Thyroid gland (tissue), 4 donors: ENCODE measurements at regions not wholly inside any gene's neighbourhood (a gene's known extent, or its start where the extent isn't known, plus 50 kb on each side); places are given as distances from the start of the nearest gene placed in this dataset.

Experiments used
- DNase-seq, 2 donors: peaks; one replicate each; pipeline ENCODE4 v3.0.0-alpha.2; 2019
- H3K27ac ChIP-seq, 3 donors: fragments of 200-600 bp; sonication (generic); 1 replicate in 2 of 3; 2 replicates in 1 of 3; pipeline ENCODE4 v1.5.1; 2016 to 2019; ENCODE audit warnings: mild to moderate bottlenecking in 1 of 3, moderate library complexity in 1 of 3
- H3K27me3 ChIP-seq: fragments of 200-600 bp; sonication (generic); one replicate; pipeline ENCODE4 v1.5.1; 2019
- H3K36me3 ChIP-seq, 2 donors: fragments of 200-600 bp; sonication (generic); one replicate each; pipeline ENCODE4 v1.5.1; 2016 to 2019
- H3K4me1 ChIP-seq, 2 donors: fragments of 200-600 bp; sonication (generic); one replicate each; pipeline ENCODE4 v1.5.1; 2017 to 2019
- H3K4me3 ChIP-seq, 3 donors: fragments of 200-600 bp; sonication (generic); replicated peaks in 1 of 3; 1 replicate in 2 of 3; 2 replicates in 1 of 3; pipeline ENCODE4 v1.5.1; 2016; ENCODE audit warnings: mild to moderate bottlenecking in 1 of 3
- H3K9me3 ChIP-seq: fragments of 200-600 bp; sonication (generic); one replicate; pipeline ENCODE4 v1.5.1; 2017
- CTCF ChIP-seq, 6 experiments: fragments of 200-600 bp in 3 of 6; fragments of 450-650 bp in 3 of 6; sonication (generic) in 3 of 6; IDR thresholded peaks; one replicate each; pipeline ENCODE4 v1.5.1; 2016 to 2019; ENCODE audit warnings: antibody characterized with exemption in 6 of 6, mild to moderate bottlenecking in 2 of 6, inconsistent platforms in 1 of 6, moderate library complexity in 1 of 6
- POLR2A ChIP-seq, 2 donors: fragments of 450-650 bp; IDR thresholded peaks; one replicate each; pipeline ENCODE4 v1.6.1; 2017; ENCODE audit warnings: antibody characterized with exemption in 2 of 2, mild to moderate bottlenecking in 2 of 2, moderate library complexity in 1 of 2
- WGBS, 2 donors: methylation state at CpG; one replicate each; pipeline ENCODE4 v1.1.5; 2017; 5-methylcytosine and 5-hydroxymethylcytosine counted together
- intact Hi-C: fragments of 100-400 bp; cut with DNase I; formaldehyde crosslinking; loops from one replicate; pipeline ENCODE4 v1.15.1; 2023

GRCh38 chr13:99862244-99862643 is 109.3 kb downstream of the ZIC5 start:
- TF ChIP-seq CTCF (IDR thresholded peaks at IDR 0.05) (no peak), POLR2A (IDR thresholded peaks at IDR 0.05) (no peak)
- WGBS, 2 donors: 64 to 84% methylated on average over 3 of the region's 3 CpGs

GRCh38 chr13:99861771-99862170 is 109.8 kb downstream of the ZIC5 start:
- no peak for DNase-seq
- TF ChIP-seq CTCF (IDR thresholded peaks at IDR 0.05) (no peak), POLR2A (IDR thresholded peaks at IDR 0.05) (no peak)
- Histone ChIP-seq H3K4me3 (no peak overlapping the region), H3K27ac (peak overlapping the region in 2 of 3 donors; percentile 19 to 54), H3K9me3 (no peaks in the 10 kb centered on the region), H3K36me3 (no peaks in the 10 kb centered on the region), H3K27me3 (no peaks in the 10 kb centered on the region), H3K4me1 (peaks cover 19 to 30% of the 10 kb centered on the region in 2 donors)
- intact Hi-C loops: no loop called here
- 67 to 76% methylated on average over 2 of the region's 2 CpGs for WGBS, 2 donors

More at GRCh38 chr13:99862244-99862643, 109.3 kb downstream of the ZIC5 start:
- Histone ChIP-seq H3K4me3 (no peak overlapping the region), H3K4me1 (peaks cover 19 to 26% of the 10 kb centered on the region in 2 donors), H3K36me3 (no peaks in the 10 kb centered on the region), H3K27me3 (no peaks in the 10 kb centered on the region), H3K9me3 (no peaks in the 10 kb centered on the region), H3K27ac (peak overlapping the region; percentile 46 to 67 (median 54))
- DNase-seq: peak; percentile 21 to 38
- intact Hi-C loops: no loop called here

GRCh38 chr13:99860745-99861144 is 110.8 kb downstream of the ZIC5 start:
- no peak for DNase-seq
- Histone ChIP-seq H3K9me3 (no peaks in the 10 kb centered on the region), H3K27ac (no peak overlapping the region), H3K4me3 (no peak overlapping the region), H3K4me1 (peaks cover 26 to 38% of the 10 kb centered on the region in 2 donors), H3K27me3 (no peaks in the 10 kb centered on the region), H3K36me3 (no peaks in the 10 kb centered on the region)
- 79 to 80% methylated on average over 10 of the region's 10 CpGs for WGBS, 2 donors
- intact Hi-C loops: no loop called here
- no peak for TF ChIP-seq POLR2A (IDR thresholded peaks at IDR 0.05)

- no peak for DNase-seq
These were observed 112.1 kb downstream of the ZIC5 start for GRCh38 chr13:99859178-99860177.

GRCh38 chr13:99857738-99858137 is 113.8 kb downstream of the ZIC5 start:
- H3K4me3 ChIP-seq: no peak overlapping the region
- H3K9me3 ChIP-seq: no peaks in the 10 kb centered on the region
- no peaks in the 10 kb centered on the region for H3K27me3 ChIP-seq
- peaks cover 28 to 40% of the 10 kb centered on the region in 2 donors for H3K4me1 ChIP-seq
- no peaks in the 10 kb centered on the region for H3K36me3 ChIP-seq
- no peak overlapping the region for H3K27ac ChIP-seq
- TF ChIP-seq CTCF (IDR thresholded peaks at IDR 0.05) (no peak), POLR2A (IDR thresholded peaks at IDR 0.05) (no peak)
- intact Hi-C loops: no loop called here
- no peak for DNase-seq

More at GRCh38 chr13:99859178-99860177, 112.1 kb downstream of the ZIC5 start:
- no peak for TF ChIP-seq POLR2A (IDR thresholded peaks at IDR 0.05)
- no peak for TF ChIP-seq CTCF (IDR thresholded peaks at IDR 0.05)
- no peaks in the 10 kb centered on the region for H3K27me3 ChIP-seq
- no peaks in the 10 kb centered on the region for H3K9me3 ChIP-seq
- H3K36me3 ChIP-seq: no peaks in the 10 kb centered on the region
- 89 to 90% methylated on average over 18 of the region's 18 CpGs for WGBS, 2 donors
- peaks cover 28 to 40% of the 10 kb centered on the region in 2 donors for H3K4me1 ChIP-seq
- H3K4me3 ChIP-seq: no peak overlapping the region
- H3K27ac ChIP-seq: no peak overlapping the region
- intact Hi-C loops: no loop called here
